ENCODE measurements at regions not wholly inside any gene's neighbourhood (a gene's known extent, or its start where the extent isn't known, plus 50 kb on each side); places are given as distances from the start of the nearest gene placed in this dataset.

DNA sequence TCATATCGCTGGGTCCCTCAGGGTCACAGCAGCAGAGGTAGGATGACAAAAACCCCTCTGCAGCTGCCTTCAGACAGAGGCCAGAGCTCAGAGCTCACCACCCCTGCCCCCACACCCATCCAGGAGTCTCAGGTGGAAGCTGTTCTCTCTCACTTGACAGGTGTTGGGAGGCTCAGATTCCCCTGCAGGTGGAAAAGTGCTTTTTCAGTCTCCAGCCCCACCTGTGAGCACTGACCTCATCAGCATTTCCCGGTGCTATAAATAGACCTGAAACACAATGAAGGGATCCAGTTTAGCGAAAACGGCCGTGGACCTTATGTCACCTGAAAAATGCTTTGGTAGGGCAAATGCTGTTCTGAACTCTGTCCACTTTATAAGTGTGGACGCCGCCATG is 254.9 kb downstream of the NDUFA10 start:
- Histone ChIP-seq H3K27ac (ENCODE audit: low read depth, low read length, poor library complexity, severe bottlenecking) (no peak overlapping the region), H2AFZ (ENCODE audit: low read length) (no peak overlapping the region), H3F3A (ENCODE audit: insufficient read depth, low read length) (no peaks in the 10 kb centered on the region), H3K79me2 (ENCODE audit: insufficient read depth, low read length) (no peaks in the 10 kb centered on the region), H3K36me3 (ENCODE audit: insufficient read depth, low read length) (no peaks in the 10 kb centered on the region), H3K9me3 (ENCODE audit: low read length) (peaks cover 3% of the 10 kb centered on the region; the same call in 1 of the 2 replicates), H3K27me3 (ENCODE audit: insufficient read depth, low read length) (peaks cover 6% of the 10 kb centered on the region; the same call in 1 of the 2 replicates), H4K20me1 (ENCODE audit: insufficient read depth, low read length) (no peaks in the 10 kb centered on the region), H3K4me3 (ENCODE audit: low read depth, low read length, poor library complexity, severe bottlenecking) (no peak overlapping the region), H3K4me2 (ENCODE audit: low read length) (no peak overlapping the region), H3K4me1 (ENCODE audit: insufficient read depth, low read length, severe bottlenecking) (no peaks in the 10 kb centered on the region), H3K9ac (ENCODE audit: low read length) (no peak overlapping the region), H3K9me2 (ENCODE audit: low read depth, low read length) (no peaks in the 10 kb centered on the region)
- TF ChIP-seq, protein P1, sequence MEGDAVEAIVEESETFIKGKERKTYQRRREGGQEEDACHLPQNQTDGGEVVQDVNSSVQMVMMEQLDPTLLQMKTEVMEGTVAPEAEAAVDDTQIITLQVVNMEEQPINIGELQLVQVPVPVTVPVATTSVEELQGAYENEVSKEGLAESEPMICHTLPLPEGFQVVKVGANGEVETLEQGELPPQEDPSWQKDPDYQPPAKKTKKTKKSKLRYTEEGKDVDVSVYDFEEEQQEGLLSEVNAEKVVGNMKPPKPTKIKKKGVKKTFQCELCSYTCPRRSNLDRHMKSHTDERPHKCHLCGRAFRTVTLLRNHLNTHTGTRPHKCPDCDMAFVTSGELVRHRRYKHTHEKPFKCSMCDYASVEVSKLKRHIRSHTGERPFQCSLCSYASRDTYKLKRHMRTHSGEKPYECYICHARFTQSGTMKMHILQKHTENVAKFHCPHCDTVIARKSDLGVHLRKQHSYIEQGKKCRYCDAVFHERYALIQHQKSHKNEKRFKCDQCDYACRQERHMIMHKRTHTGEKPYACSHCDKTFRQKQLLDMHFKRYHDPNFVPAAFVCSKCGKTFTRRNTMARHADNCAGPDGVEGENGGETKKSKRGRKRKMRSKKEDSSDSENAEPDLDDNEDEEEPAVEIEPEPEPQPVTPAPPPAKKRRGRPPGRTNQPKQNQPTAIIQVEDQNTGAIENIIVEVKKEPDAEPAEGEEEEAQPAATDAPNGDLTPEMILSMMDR (IDR thresholded peaks at IDR 0.05; ENCODE audit: low read length): no peak
- TF ChIP-seq EZH2 (IDR thresholded peaks at IDR 0.05; ENCODE audit: borderline replicate concordance, low read length): no peak

DNA sequence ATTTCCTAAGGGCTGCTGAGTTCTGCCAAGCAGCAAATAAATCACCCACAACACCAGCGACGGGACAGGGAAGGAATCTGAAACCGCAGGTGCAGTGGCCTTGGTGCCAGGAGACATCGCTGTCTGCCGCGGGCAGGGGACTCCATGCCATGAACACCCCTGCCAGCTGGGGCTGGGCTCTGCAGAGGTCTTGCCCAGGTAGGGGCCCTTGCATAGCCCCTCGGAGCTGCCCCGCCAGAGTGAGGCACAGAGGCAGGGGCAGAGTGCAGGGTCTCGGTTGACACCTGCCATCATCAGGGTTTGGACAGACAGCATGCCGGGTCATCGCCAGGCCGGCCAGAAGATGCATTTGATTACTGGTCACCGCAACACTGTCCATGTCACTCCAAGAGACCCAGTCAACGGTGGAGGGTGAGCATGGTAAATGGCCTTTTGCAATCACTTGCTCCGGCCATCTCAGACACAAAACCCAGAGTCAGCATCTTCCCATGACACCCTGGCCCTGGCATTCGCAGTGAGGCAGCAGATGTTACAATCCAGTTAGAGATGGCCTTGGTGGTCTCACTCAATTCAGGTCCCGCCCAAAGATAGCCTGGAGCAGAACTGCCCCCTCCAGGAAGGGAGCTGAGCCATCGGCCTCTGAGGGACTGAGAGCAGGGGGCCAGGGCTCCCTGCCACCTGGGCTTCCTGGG is 255.4 kb downstream of the NDUFA10 start:
- peaks cover 3% of the 10 kb centered on the region; the same call in 1 of the 2 replicates for H3K9me3 ChIP-seq (ENCODE audit: low read length)
- H3F3A ChIP-seq (ENCODE audit: insufficient read depth, low read length): no peaks in the 10 kb centered on the region
- H3K79me2 ChIP-seq (ENCODE audit: insufficient read depth, low read length): no peaks in the 10 kb centered on the region
- no peak overlapping the region for H3K27ac ChIP-seq (ENCODE audit: low read depth, low read length, poor library complexity, severe bottlenecking)
- H3K9ac ChIP-seq (ENCODE audit: low read length): no peak overlapping the region
- H3K36me3 ChIP-seq (ENCODE audit: insufficient read depth, low read length): no peaks in the 10 kb centered on the region
- no peaks in the 10 kb centered on the region for H3K9me2 ChIP-seq (ENCODE audit: low read depth, low read length)
- H4K20me1 ChIP-seq (ENCODE audit: insufficient read depth, low read length): no peaks in the 10 kb centered on the region
- no peaks in the 10 kb centered on the region for H3K4me1 ChIP-seq (ENCODE audit: insufficient read depth, low read length, severe bottlenecking)
- no peak overlapping the region for H3K4me2 ChIP-seq (ENCODE audit: low read length)
- peaks cover 6% of the 10 kb centered on the region; the same call in 1 of the 2 replicates for H3K27me3 ChIP-seq (ENCODE audit: insufficient read depth, low read length)
- H3K4me3 ChIP-seq (ENCODE audit: low read depth, low read length, poor library complexity, severe bottlenecking): no peak overlapping the region
- TF ChIP-seq EZH2 (IDR thresholded peaks at IDR 0.05; ENCODE audit: borderline replicate concordance, low read length): no peak
- TF ChIP-seq, protein P1 (IDR thresholded peaks at IDR 0.05; ENCODE audit: low read length): no peak
- no peak overlapping the region for H2AFZ ChIP-seq (ENCODE audit: low read length)

DNA sequence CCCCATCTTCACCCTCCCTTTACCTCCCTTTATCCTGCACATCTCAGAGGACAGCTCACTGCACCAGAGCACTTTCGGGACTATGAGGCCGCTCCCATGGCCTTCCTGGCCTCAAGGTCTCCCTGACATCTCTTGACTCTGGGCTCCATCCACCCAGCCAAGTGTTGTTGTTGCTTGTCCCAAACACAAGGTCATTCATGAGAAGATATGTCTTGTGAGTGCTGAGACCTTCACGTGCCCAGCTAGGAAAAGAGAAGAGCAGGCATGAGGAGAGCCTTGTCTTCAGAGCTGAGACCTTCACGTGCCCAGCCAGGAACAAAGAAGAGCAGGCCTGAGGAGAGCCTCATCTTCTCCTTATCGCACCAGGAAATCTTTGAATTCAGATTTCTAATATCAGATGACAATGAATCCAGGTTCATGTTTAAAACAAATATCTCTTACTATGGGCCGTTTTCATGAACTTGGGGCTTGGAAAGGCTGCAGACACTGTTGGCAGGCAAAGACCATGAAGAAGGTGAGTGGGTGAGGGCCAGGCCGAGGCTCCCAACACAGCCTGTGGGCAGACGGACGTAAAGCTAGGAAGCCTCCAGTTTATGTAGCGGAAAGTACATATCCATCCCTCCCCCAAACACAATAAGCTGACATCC is 256.1 kb downstream of the NDUFA10 start:
- H3F3A ChIP-seq (ENCODE audit: insufficient read depth, low read length): no peaks in the 10 kb centered on the region
- H3K27me3 ChIP-seq (ENCODE audit: insufficient read depth, low read length): peaks cover 6% of the 10 kb centered on the region; the same call in 1 of the 2 replicates
- H4K20me1 ChIP-seq (ENCODE audit: insufficient read depth, low read length): no peaks in the 10 kb centered on the region
- H3K9me3 ChIP-seq (ENCODE audit: low read length): peaks cover 3% of the 10 kb centered on the region; the same call in 1 of the 2 replicates
- no peak overlapping the region for H3K4me3 ChIP-seq (ENCODE audit: low read depth, low read length, poor library complexity, severe bottlenecking)
- no peak for TF ChIP-seq EZH2 (IDR thresholded peaks at IDR 0.05; ENCODE audit: borderline replicate concordance, low read length)
- no peaks in the 10 kb centered on the region for H3K4me1 ChIP-seq (ENCODE audit: insufficient read depth, low read length, severe bottlenecking)
- H3K36me3 ChIP-seq (ENCODE audit: insufficient read depth, low read length): no peaks in the 10 kb centered on the region
- H3K79me2 ChIP-seq (ENCODE audit: insufficient read depth, low read length): no peaks in the 10 kb centered on the region
- H3K4me2 ChIP-seq (ENCODE audit: low read length): no peak overlapping the region
- H3K9me2 ChIP-seq (ENCODE audit: low read depth, low read length): no peaks in the 10 kb centered on the region
- H3K9ac ChIP-seq (ENCODE audit: low read length): no peak overlapping the region
- no peak overlapping the region for H2AFZ ChIP-seq (ENCODE audit: low read length)
- H3K27ac ChIP-seq (ENCODE audit: low read depth, low read length, poor library complexity, severe bottlenecking): no peak overlapping the region

All from OCI-LY1 (cell line).